Bone marrow (tissue), 2 donors: ENCODE measurements at regions not wholly inside any gene's neighbourhood (a gene's known extent, or its start where the extent isn't known, plus 50 kb on each side); places are given as distances from the start of the nearest gene placed in this dataset.
"Not testable (repeated sequence)": the region's sequence is repeated elsewhere in the genome, so short reads cannot be mapped to it uniquely, and the experiment has no call there.

Experiments used
- DNase-seq, 2 donors: peaks; one replicate each; lab custom pipeline; 2025; lab: John Stamatoyannopoulos, UW

DNA sequence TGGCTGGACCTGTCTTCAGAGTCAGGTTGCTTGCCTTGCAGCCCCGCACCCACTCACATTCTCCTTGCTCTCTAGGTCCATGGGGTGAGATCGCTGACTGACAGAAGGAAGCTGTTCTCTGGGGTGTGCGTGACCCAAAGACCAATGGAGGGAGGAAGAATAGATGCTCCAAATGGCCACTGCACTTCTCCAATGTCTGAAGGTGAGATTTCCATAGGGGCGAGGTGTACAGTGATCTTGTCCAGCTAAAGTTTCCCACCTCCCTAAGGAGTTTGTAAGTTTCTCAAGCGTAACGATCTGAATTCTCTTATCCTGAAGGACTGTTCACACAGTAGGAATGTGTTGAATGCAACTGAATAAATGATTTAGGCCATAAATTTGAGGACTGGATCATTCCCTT lies 211.9 kb upstream of the IRF2BP2 start:
- DNase-seq: no peak

DNA sequence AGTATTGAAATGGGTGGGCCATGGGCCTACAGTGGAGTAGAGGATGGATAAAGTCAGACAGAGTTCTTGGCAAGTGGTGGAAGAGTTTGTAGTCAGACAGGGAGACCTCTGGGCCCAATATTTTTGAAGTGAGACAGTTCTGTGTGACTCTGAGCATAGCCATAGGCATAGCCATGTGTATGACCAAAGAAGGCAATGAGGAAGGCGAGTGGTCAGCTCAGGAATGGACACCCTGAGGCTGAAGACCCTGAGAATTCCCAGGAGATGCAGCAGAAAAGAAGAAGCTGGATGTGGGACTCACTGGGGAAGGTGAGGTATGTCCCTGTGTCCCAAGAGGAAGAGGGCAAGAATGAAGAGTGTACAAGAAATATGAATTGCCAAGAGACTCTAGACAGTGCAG lies 210.6 kb upstream of the IRF2BP2 start:
- DNase-seq: no peak

DNA sequence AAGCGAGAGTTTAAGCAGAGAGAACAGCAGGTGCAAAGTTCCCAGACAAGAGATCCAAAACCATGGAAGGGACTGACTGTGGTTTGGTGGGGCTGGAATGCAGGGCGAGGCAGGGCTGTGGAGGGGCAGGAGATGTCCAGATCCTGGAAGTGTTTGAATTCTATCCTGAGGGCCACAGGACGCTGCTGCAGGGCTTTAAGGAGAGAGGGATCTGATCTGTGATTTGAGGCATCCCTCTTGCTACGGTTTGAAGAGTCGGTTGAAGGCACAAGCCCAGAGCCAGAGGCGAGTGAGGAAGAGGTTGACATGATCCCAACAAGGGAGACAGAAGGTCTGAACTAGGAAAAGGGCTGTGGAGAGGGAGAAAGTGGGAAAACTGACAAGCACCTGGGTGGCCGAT lies 209.9 kb upstream of the IRF2BP2 start:
- DNase-seq: not testable (repeated sequence)

DNA sequence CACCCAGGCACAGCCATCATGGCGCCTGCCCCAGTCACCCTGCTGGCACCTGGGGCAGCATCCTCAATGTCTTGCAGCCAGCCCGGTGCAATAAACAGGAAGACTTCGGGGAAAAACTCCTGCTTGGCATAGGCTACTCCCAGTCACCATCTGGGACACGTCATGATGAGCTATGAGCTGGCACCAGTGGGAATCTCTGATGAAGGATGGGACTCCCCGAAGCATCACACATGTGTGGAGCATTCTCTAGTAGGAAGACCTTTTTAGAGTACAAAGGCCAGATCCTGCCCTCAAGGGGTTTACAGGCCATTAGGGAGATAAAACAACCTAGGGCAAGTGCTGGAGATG lies 208.0 kb upstream of the IRF2BP2 start:
- not testable (repeated sequence) for DNase-seq

DNA sequence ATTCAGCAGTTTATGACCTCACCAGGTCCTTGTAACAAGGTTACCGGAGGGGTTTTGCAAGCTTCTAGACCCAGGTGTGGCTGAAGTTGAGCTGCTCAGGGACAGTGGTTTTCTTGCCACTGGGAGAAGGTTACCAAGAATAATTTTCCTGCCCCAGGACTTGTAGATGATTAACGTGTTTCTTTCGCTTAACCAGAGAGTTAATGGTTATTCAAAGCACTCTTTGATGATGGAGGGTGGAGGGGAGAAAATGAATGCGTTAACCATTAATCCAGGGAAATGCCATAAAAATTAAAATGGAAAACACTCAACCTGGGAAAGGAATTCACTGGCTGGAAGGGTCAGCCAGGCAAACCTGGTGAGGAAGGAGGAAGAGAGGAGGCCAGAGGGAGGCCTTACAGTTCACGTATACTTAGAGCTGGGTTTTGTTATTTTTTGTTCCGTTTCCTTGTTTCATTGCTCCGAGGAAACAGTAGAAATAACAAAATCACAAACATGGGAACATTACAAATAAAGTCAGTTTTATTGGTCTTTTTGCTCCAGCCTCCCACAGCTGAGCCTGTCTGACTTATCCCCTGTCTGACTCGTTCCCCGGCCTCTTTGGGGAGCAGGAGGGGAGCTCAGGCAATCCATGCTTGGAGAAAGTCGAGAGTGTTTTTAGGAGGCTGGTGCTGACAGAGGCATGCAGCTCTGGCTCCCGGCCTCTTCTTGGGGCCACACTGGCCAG lies 207.5 kb upstream of the IRF2BP2 start:
- not testable (repeated sequence) for DNase-seq

DNA sequence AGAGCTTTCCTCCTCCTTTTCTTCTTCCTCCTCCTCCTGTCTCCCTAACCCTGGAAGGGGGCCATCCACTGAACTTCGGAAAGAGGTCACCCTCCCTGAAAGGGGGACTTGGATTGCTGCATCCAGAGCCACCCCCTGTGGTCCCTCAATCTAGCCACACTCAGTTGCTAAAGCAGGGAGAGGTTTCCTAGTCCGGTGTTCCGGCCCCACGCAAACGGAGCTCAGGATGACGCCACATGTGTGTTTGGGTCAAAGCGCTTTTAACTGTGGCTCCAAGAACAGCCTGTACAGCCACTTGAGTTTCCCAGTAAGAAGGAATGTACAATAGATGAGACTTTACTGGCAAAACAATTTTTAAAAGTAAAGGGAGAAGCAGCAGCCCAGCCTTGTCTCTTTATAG lies 206.9 kb upstream of the IRF2BP2 start:
- not testable (repeated sequence) for DNase-seq

DNA sequence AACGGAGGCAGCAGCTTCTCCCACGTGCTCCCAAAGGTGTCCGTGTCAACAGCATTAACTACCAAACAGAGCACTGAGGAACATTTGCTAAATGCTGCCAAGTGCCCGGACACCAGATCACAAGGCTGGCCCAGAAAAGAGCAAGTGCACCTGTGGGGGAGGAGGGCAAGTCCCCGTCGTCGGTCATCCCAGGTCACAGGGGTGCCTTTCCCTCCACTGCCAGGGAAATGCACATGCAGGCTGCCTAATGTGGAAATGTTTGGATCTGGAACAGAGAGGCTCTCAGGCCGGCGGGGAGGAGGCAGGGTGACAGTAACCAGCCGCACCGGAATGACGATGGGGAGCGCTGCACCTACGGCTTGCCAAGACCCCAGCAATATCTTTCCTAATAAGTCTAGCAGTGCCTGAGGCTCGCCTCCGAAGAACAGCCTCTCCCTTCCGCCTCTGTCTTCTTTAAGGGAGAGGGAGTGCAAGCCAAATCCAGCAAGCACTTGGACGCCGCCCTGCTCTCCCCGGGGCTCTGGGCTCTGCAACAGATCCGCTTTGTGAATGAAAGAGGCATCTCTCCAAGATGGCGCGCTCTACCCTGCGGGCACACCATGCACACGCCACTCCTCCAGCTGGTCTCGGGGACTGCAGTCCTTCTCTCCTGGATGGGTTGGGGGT lies 206.3 kb upstream of the IRF2BP2 start:
- not testable (repeated sequence) for DNase-seq

DNA sequence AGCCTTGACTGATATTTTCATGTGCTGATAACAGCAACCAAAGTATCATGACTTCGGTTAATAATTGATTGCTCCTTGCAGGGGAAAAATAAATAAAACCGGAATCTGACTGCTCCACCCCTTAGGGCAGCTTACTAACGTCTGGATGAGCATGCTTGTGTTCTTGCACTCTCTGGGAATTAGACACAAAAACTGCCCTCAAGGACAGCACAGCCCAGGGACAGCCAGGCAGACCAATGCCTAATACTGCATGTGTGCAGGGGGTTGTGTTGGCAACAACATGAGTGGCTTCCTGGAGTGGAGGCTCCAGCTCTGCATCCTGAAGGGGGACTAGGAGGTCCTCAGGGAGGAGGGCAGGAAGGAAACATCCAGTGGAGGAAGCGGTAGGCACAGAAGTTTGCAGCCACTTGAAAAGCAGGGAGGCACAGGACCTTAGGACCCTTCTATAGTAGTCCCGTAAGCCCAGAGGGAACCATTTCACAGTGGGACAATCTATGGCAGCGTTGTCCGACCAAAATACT lies 205.4 kb upstream of the IRF2BP2 start:
- not testable (repeated sequence) for DNase-seq

DNA sequence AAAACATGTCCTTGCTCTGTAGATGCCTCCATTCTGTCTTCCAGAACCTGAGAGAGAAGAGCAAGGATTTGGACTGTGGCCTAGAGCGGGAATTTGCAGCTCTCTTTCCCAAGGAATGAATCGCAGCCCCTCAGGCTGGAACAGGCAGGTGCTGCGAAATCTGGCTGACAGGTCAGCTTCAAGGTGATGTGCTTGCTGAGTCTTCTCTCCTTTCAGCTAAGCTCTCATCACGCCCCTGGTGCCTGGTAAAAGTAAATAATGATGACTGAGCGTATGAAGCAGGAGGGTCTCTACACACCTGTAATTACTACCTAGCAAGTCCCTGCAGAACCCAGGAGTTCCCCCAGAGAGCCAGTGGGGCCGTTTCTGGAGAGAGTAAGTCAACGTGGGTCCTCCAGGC lies 204.3 kb upstream of the IRF2BP2 start:
- not testable (repeated sequence) for DNase-seq

DNA sequence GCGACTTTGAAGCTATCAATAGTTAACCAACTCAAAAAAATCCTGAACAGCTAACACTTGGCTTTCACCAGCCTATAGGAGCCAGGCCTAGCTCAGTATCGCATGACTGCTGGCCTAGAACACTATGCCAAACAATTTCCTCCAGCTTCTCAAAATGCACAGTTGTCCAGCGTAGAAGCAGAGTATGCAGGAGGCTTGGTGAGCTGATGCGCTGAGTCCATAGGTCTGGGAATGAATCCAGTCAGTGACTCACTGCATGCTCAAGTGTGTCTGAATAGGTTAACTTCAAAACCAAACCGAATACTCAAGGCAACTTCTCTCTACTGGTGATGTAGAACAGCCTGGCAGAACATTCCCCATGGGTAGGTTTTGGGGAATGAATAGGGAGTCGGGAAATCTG lies 201.8 kb upstream of the IRF2BP2 start:
- DNase-seq: not testable (repeated sequence)

DNA sequence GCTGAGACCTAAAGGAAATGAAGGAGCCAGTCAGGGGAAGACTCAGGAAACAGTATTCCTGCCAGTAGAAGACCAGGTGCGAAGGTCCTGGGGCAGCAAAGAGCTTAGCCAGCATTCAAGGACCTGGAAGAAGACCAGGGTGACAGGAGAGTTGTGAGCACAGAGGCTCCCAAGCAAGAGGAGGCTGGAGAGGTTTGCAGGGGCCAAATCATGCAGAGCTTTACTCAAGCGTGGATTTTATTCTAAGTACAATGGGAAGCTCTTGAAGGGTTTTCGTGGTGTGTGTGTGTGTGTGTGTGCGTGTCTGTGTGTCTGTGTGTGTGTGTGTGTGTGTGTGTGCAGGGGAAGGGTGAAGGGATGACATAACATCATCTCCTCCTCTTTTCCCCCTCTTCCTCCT lies 200.7 kb upstream of the IRF2BP2 start:
- DNase-seq: not testable (repeated sequence)

DNA sequence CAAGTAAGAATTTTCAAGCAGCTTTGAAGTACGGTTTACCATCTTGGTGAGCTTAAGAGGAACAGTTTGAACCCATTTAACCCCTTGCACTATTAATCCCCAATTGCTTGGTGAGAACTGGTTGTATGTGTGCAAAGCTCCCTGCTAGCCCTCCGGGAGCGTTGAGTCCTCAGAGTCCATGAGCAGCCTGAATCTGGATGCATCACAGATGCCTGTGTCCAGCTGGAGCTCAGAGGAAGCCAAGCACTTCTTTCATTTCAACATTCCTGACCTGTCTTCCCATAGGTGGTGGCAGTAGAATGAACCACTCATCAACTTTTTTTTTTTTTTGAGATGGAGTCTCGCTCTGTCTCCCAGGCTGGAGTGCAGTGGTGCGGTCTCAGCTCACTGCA lies 199.9 kb upstream of the IRF2BP2 start:
- DNase-seq: not testable (repeated sequence)

DNA sequence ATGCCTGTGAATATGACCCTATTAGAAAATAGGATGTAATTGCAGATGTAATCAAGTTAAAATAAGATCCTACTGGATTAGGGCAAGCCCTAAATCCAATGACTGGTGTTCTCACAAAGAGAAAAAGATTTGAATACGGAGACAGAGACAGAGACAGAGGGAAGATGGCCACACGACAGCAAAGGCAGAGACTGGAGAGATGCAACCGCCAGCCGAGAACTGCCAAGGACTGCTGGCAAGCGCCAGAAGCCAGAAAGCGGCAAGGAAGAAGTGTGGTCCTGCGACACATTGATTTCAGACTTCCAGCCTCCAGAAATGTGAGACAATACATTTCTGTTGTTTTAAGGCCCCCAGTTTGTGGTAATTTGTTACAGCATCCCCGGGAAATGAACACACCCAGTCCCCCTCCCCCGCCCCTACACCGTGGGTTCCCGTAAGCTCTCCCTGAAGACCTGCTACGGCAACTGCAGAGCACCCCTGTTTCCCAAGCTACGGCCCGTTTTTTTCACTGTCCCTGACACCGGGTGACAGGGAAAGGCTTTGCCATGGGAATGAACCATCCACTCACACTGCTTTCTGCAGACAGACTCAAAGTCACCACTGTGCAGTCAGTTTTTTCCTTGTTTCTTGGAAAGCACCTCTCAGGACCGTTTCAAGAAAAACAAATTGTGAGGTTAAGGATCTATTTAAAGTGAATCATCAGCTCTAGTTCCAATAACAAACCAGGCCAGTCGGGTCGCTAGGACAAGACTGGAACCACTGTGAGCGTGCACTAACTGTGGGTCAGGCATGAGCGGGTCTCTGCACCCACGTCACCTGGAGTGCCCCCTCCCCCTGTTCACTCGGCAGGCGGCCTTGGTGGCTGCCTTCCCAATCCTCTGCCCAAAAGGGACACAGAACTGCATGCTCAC lies 199.2 kb upstream of the IRF2BP2 start:
- DNase-seq: not testable (repeated sequence)

DNA sequence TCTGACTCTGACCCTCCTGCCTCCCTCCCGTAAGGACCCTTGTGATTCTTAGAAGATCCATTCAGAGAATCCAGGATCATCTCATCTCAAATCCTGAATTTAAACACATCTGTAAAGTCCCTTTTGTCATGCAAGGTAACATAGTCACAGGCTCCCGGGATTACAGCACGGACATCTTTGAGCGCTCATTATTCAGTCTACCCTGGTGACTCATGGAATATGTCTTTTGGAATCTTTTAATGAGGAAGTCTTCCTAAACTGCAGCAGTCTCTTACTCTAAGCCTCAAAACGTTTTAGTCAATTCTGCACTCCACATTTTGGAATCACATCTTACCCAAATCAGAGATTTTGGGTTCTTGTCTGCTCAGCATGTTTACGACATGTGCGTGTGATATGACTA lies 198.5 kb upstream of the IRF2BP2 start:
- DNase-seq: not testable (repeated sequence)

DNA sequence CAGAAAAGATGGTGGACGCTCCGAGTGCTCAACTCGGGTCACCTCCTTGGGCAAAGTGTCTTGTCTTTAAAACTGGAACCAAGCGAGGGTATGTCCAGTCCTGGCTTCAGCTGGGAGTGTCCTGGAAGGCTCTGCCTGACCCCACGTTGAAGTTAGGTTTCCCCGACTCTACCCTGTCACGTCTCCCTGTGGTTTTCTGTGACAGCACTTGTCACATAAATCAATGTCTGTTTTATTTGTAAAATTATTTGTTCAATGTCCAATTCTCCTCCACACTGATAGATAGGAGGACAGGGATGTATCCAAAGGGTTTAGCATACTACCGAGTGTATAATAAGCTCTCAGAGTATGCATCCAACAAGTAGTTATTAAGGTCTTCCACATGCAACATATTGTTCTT lies 197.7 kb upstream of the IRF2BP2 start:
- not testable (repeated sequence) for DNase-seq

DNA sequence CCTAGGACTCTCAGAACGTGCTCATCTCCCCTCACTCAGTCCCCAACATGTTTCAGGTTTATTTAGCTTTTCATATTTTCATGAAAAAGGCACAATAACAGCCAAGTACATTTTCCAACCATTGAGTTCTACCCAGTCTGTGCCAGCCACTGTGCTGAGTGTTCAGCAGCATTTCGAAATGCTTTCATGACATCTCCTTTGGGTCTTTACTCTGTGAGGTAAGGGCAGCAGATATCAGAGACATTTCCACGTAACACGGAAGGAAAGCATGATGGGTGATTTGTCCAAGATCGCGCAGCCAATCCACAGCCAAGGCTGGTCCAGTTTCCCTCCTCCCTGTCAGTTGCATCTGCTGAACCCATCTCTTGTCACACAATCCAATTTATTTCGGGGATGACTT lies 192.6 kb upstream of the IRF2BP2 start:
- not testable (repeated sequence) for DNase-seq

DNA sequence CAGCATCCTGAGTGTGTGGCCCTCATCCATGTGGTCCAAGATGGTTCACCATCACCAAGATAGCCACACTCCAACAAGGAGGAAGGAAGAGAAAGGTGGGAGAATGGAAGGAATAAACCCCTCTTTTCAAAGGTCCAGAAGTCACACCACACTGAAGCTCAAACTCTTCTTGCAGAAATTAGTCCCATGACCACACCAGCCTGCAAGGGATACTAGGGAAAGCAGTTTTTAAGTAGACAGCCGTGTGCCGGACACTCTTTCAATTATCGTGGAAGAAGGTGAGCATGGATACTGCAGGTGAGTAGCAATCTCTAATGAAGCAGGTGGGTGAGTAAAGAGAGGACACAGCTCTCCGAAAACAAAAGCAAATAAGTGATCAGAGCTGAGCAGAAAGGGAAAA lies 191.7 kb upstream of the IRF2BP2 start:
- DNase-seq: not testable (repeated sequence)

DNA sequence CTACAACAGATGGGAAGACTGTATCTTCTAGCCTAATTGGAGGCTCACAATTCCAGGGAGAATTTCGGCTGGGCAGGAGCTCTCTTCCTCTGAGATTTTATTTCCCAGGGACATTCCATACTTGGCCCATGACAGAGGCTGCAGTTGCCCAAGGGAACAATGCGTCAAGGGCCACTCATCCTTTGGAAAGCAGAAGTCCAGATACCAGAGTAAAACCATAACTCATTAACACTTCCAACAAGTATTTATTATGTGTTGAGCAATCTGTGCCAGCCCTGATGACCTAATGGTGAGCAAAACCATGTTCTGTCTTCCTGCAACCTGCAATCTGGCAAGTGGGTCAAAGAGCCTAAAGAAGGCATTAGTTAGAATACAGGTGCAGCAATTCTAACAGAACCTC lies 191.2 kb upstream of the IRF2BP2 start:
- not testable (repeated sequence) for DNase-seq

DNA sequence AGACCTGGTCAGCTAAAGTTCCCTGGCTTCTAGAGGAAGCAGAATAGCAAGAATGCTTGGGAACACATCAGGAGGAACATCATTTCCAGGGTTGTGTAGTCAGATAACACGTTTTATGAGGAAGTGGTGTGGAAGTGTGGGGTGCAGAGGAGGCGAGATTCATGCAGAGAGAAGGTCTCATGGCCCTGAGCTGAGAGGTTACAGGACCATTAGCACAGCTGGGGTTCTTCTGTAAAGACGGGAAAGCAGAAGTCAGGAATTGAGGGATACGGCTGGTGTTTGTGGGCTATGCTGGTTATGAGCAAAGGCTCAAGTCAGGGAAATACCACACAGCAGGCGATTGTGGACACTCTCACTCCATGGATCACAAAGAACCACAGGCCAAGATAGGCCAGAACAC lies 190.6 kb upstream of the IRF2BP2 start:
- DNase-seq: not testable (repeated sequence)

DNA sequence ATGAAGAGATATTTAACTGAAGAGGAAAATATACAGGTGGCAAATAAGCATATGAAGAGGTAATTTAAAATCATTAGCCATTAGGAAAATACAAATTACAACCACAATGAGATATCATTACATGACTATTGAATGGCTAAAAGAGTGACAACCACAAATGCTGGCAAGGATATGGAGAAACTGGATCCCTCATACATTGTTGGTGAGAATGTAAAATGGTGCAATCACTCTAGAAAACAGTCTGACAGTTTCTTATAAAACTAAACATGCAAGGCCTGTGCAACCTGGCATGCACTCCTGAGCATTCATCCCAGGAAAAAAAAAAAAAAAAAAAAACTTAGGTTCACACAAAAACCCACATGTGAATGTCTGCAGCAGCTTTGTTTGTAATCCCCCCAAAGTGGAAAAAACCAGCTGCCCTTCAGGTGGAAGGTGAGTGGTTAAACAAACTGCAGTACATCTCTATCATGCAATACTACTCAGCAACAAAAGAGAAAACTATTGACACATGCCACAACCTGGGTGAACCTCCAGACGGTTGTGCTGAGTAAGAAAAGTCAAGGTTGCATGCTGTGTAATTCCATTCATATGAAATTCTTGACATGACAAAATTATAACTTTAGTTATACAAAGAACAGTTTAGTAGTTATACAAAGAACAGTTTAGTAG lies 189.2 kb upstream of the IRF2BP2 start:
- not testable (repeated sequence) for DNase-seq

DNA sequence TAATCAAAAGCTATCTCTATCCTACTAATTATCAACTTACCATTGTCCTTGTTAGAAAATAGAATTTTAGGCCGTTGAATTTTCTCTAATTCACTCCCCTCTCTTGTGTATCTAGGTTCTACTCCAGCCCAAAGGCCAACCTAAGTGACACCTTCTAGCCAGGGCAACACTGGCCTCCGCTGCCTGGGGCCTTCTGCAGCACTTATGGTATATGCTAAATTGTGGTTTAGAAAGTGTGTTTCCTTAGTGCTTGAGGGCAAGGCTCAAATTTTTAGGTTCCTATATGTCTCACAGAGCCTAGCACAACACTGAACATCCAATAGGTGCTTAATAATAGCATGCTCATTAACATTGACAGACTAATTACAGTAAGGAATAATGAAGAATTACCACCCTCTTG lies 187.2 kb upstream of the IRF2BP2 start:
- not testable (repeated sequence) for DNase-seq

DNA sequence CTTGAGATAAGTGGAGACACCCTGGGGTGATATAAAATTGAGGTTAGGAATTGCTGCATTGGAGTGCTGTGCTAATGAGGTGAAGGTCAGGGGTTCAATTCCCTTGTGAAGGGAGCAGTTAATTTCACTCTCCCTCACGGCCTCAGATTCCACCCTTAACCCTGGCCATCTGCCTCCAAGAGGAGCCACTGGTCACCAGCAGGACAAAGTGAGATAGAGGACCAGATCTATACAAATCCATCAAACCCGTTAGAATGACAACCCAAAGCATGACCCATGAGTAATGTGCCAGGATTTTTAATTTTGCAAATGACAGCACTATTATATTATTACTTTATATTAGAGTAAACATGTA lies 186.4 kb upstream of the IRF2BP2 start:
- not testable (repeated sequence) for DNase-seq
